ENCODE measurements at regions not wholly inside any gene's neighbourhood (a gene's known extent, or its start where the extent isn't known, plus 50 kb on each side); places are given as distances from the start of the nearest gene placed in this dataset.

GRCh38 chr21:41584603-41585176 is 76.7 kb upstream of the TMPRSS2 start:
- TF ChIP-seq, protein P1, sequence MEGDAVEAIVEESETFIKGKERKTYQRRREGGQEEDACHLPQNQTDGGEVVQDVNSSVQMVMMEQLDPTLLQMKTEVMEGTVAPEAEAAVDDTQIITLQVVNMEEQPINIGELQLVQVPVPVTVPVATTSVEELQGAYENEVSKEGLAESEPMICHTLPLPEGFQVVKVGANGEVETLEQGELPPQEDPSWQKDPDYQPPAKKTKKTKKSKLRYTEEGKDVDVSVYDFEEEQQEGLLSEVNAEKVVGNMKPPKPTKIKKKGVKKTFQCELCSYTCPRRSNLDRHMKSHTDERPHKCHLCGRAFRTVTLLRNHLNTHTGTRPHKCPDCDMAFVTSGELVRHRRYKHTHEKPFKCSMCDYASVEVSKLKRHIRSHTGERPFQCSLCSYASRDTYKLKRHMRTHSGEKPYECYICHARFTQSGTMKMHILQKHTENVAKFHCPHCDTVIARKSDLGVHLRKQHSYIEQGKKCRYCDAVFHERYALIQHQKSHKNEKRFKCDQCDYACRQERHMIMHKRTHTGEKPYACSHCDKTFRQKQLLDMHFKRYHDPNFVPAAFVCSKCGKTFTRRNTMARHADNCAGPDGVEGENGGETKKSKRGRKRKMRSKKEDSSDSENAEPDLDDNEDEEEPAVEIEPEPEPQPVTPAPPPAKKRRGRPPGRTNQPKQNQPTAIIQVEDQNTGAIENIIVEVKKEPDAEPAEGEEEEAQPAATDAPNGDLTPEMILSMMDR (conservative IDR thresholded peaks at IDR 0.05 in 1 of 2, IDR thresholded peaks at IDR 0.05 in 1 of 2; ENCODE audit: low read depth in 1 of 2, low read length in 2 of 2): no peak
- no peak for TF ChIP-seq EZH2 (IDR thresholded peaks at IDR 0.05; ENCODE audit: low read length, missing control alignments)

Measured in fibroblast of lung (primary cell).